ENCODE measurements at regions not wholly inside any gene's neighbourhood (a gene's known extent, or its start where the extent isn't known, plus 50 kb on each side); places are given as distances from the start of the nearest gene placed in this dataset.
A peak's percentile ranks its signal among the peaks of the same experiment; 100 is the strongest.

- no peak for TF ChIP-seq CTCF (IDR thresholded peaks at IDR 0.05; ENCODE audit: low read length, missing control alignments)
- DNase-seq (ENCODE audit: low read depth): peak; percentile 39
- H3K4me3 ChIP-seq (replicated peaks; ENCODE audit: low read depth, low read length): no peak overlapping the region
Measured at GRCh38 chr20:22946596-22946995, 88.5 kb upstream of the SSTR4 start.

- DNase-seq (ENCODE audit: low read depth): peak; percentile 49
- no peak for TF ChIP-seq CTCF (IDR thresholded peaks at IDR 0.05; ENCODE audit: low read length, missing control alignments)
- H3K4me3 ChIP-seq (replicated peaks; ENCODE audit: low read depth, low read length): no peak overlapping the region
Measured at GRCh38 chr20:22949331-22950109, 85.6 kb upstream of the SSTR4 start.

GRCh38 chr20:22951966-22952365 is 83.1 kb upstream of the SSTR4 start:
- DNase-seq (ENCODE audit: low read depth): no peak
- no peak for TF ChIP-seq CTCF (IDR thresholded peaks at IDR 0.05; ENCODE audit: low read length, missing control alignments)
- no peak overlapping the region for H3K4me3 ChIP-seq (replicated peaks; ENCODE audit: low read depth, low read length)

GRCh38 chr20:22954661-22955060 is 80.5 kb upstream of the SSTR4 start:
- DNase-seq (ENCODE audit: low read depth): no peak
- no peak overlapping the region for H3K4me3 ChIP-seq (replicated peaks; ENCODE audit: low read depth, low read length)
- no peak for TF ChIP-seq CTCF (IDR thresholded peaks at IDR 0.05; ENCODE audit: low read length, missing control alignments)

- TF ChIP-seq CTCF (IDR thresholded peaks at IDR 0.05; ENCODE audit: low read length, missing control alignments): no peak
- no peak for DNase-seq (ENCODE audit: low read depth)
- H3K4me3 ChIP-seq (replicated peaks; ENCODE audit: low read depth, low read length): no peak overlapping the region
Measured at GRCh38 chr20:22958390-22958789, 76.7 kb upstream of the SSTR4 start.

GRCh38 chr20:22962567-22963439 is 72.3 kb upstream of the SSTR4 start:
- H3K4me3 ChIP-seq (replicated peaks; ENCODE audit: low read depth, low read length): no peak overlapping the region
- no peak for TF ChIP-seq CTCF (IDR thresholded peaks at IDR 0.05; ENCODE audit: low read length, missing control alignments)
- no peak for DNase-seq (ENCODE audit: low read depth)
